Midbrain (tissue), 1 donor: ENCODE measurements at regions not wholly inside any gene's neighbourhood (a gene's known extent, or its start where the extent isn't known, plus 50 kb on each side); places are given as distances from the start of the nearest gene placed in this dataset.
"Not testable (repeated sequence)": the region's sequence is repeated elsewhere in the genome, so short reads cannot be mapped to it uniquely, and the experiment has no call there.

Source experiments
- DNase-seq: peaks from one replicate; lab custom pipeline; 2025; lab: John Stamatoyannopoulos, UW

GRCh38 chr18:54662986-54663385, 71.9 kb downstream of the DYNAP start:
- no peak for DNase-seq

- not testable (repeated sequence) for DNase-seq
Measured at GRCh38 chr18:54669701-54670100, 78.7 kb downstream of the DYNAP start.

- peak; percentile 53 for DNase-seq
Measured at GRCh38 chr18:54671291-54671881, 80.3 kb downstream of the DYNAP start.

- DNase-seq = no peak
Measured at GRCh38 chr18:54672109-54672508, 81.1 kb downstream of the DYNAP start.

GRCh38 chr18:54672846-54673475, 81.9 kb downstream of the DYNAP start:
- DNase-seq = no peak

GRCh38 chr18:54673936-54674335, 82.9 kb downstream of the DYNAP start:
- DNase-seq = no peak

- DNase-seq = no peak
Measured at GRCh38 chr18:54675076-54675475, 84.0 kb downstream of the DYNAP start.

GRCh38 chr18:54679318-54680149, 88.5 kb downstream of the DYNAP start:
- DNase-seq = peak; percentile 54

GRCh38 chr18:54684784-54685183, 93.7 kb downstream of the DYNAP start:
- no peak for DNase-seq

- no peak for DNase-seq
Measured at GRCh38 chr18:54689319-54689718, 98.3 kb downstream of the DYNAP start.

GRCh38 chr18:54690198-54690597, 99.2 kb downstream of the DYNAP start:
- DNase-seq = no peak

GRCh38 chr18:54692463-54692862, 101.4 kb downstream of the DYNAP start:
- DNase-seq = no peak

- no peak for DNase-seq
Measured at GRCh38 chr18:54696616-54697293, 105.7 kb downstream of the DYNAP start.

GRCh38 chr18:54700580-54700979, 109.5 kb downstream of the DYNAP start:
- no peak for DNase-seq

GRCh38 chr18:54702686-54703085, 111.6 kb downstream of the DYNAP start:
- no peak for DNase-seq

GRCh38 chr18:54710074-54710899, 118.0 kb upstream of the RAB27B start:
- no peak for DNase-seq

- no peak for DNase-seq
Measured at GRCh38 chr18:54710900-54711281, 117.4 kb upstream of the RAB27B start.

- DNase-seq = no peak
Measured at GRCh38 chr18:54712306-54712705, 116.0 kb upstream of the RAB27B start.

- no peak for DNase-seq
Measured at GRCh38 chr18:54712758-54713157, 115.5 kb upstream of the RAB27B start.

GRCh38 chr18:54713386-54713785, 114.9 kb upstream of the RAB27B start:
- no peak for DNase-seq

- no peak for DNase-seq
Measured at GRCh38 chr18:54714851-54715250, 113.4 kb upstream of the RAB27B start.

- DNase-seq = no peak
Measured at GRCh38 chr18:54716586-54716985, 111.7 kb upstream of the RAB27B start.
